Lower lobe of right lung (tissue), 2 donors: ENCODE measurements at regions not wholly inside any gene's neighbourhood (a gene's known extent, or its start where the extent isn't known, plus 50 kb on each side); places are given as distances from the start of the nearest gene placed in this dataset.

Source experiments
- ATAC-seq, 2 donors: fragments of 200-7000 bp; cut with Tn5 transposase; one replicate each; pipeline ENCODE4 v1.9.1; 2020 to 2022; ENCODE audit warnings: mild to moderate bottlenecking in 2 of 2, moderate library complexity in 2 of 2
- DNase-seq: peaks from one replicate; pipeline ENCODE4 v3.0.0-alpha.2; 2020
- H3K27ac ChIP-seq: fragments of 200-600 bp; one replicate; pipeline ENCODE4 v1.8.0; 2022
- H3K27me3 ChIP-seq: fragments of 200-600 bp; one replicate; pipeline ENCODE4 v1.8.0; 2022; ENCODE audit warnings: low read depth
- H3K36me3 ChIP-seq: fragments of 200-600 bp; one replicate; pipeline ENCODE4 v1.8.0; 2022; ENCODE audit warnings: mild to moderate bottlenecking
- H3K4me1 ChIP-seq: fragments of 200-600 bp; one replicate; pipeline ENCODE4 v1.8.0; 2022
- H3K4me3 ChIP-seq: fragments of 200-600 bp; one replicate; pipeline ENCODE4 v1.8.0; 2022; ENCODE audit warnings: mild to moderate bottlenecking
- H3K9me3 ChIP-seq: fragments of 200-600 bp; one replicate; pipeline ENCODE4 v1.8.0; 2022
- intact Hi-C: fragments of 100-400 bp; cut with DNase I; formaldehyde crosslinking; loops from one replicate; pipeline ENCODE4 v1.11.0; 2022
- TF ChIP-seq, protein P1 (sequence below): fragments of 200-600 bp; IDR thresholded peaks from one replicate; pipeline ENCODE4 v1.8.0; 2022; ENCODE audit warnings: antibody characterized with exemption, mild to moderate bottlenecking
- donor health status: DM: no; HTN: yes; CAD: no; lungs with severe emphysema.

DNA sequence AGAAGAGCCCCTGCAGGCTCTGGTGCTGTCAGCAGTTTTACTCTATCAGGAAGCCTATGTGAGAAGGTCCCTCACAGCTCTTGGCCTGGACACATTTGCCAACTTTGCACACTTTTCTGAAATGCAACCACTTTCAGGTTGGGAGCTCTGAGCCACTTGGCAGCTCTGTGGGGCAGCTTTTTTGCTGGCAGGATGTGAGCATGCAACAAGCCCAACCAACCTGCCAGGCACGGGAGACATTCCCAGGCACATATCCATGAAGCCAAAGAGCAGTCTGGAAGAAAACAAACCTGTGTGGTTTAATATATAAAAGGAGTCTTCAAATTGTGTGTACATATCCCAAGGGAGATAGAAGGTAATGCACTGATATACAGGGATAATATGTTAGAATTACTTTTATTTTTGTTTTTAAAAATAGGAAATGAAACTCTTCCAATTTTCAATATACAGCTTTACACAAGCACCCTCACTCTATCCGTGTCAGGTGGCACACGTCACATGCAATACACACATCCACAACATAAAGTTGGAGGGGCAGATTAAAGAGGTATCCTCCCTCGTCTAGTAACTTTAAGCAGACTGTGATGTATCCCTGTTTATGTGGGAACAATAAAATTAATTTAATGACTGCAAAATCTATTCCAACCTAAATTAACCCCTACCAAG lies 57.4 kb upstream of the COX10 start:
- no peaks in the 10 kb centered on the region for H3K9me3 ChIP-seq
- H3K36me3 ChIP-seq: no peaks in the 10 kb centered on the region
- no peak overlapping the region for H3K4me3 ChIP-seq
- no peak overlapping the region for H3K27ac ChIP-seq
- TF ChIP-seq, protein P1, sequence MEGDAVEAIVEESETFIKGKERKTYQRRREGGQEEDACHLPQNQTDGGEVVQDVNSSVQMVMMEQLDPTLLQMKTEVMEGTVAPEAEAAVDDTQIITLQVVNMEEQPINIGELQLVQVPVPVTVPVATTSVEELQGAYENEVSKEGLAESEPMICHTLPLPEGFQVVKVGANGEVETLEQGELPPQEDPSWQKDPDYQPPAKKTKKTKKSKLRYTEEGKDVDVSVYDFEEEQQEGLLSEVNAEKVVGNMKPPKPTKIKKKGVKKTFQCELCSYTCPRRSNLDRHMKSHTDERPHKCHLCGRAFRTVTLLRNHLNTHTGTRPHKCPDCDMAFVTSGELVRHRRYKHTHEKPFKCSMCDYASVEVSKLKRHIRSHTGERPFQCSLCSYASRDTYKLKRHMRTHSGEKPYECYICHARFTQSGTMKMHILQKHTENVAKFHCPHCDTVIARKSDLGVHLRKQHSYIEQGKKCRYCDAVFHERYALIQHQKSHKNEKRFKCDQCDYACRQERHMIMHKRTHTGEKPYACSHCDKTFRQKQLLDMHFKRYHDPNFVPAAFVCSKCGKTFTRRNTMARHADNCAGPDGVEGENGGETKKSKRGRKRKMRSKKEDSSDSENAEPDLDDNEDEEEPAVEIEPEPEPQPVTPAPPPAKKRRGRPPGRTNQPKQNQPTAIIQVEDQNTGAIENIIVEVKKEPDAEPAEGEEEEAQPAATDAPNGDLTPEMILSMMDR: no peak
- H3K4me1 ChIP-seq: no peaks in the 10 kb centered on the region
- H3K27me3 ChIP-seq: peaks cover 8% of the 10 kb centered on the region
- intact Hi-C loops: no loop called here
- no peak for ATAC-seq
- no peak for DNase-seq

DNA sequence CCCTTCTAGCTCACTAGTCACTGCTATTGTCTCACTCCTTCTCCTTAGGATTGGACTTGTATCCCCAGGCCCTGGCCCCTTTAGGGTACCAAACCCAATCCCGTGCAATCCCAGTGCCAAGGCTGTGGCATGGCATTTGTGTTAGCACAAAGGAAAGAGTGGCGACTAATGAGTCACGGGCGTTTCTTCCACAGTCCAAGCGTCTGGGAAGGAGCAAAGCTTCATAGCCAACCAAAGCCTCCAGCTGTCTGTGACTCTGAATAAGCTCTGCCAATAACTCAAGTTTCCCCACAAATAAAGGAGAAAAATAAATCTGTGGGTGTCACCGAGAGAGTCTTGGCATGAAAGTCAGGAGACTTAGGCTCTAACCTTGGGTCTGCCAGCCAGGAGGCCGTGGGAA lies 54.6 kb upstream of the COX10 start:
- Histone ChIP-seq H3K27ac (no peak overlapping the region), H3K27me3 (peaks cover 8% of the 10 kb centered on the region), H3K4me3 (no peak overlapping the region), H3K36me3 (no peaks in the 10 kb centered on the region), H3K4me1 (no peaks in the 10 kb centered on the region), H3K9me3 (no peaks in the 10 kb centered on the region)
- DNase-seq (no peak), ATAC-seq (no peak)
- TF ChIP-seq, protein P1: no peak
- intact Hi-C loops: no loop called here

- no peak for DNase-seq
- no peak for ATAC-seq
- no peak overlapping the region for H3K4me3 ChIP-seq
- no peak overlapping the region for H3K27ac ChIP-seq
- intact Hi-C loops: no loop called here
- H3K27me3 ChIP-seq: peaks cover 8% of the 10 kb centered on the region
- TF ChIP-seq, protein P1: no peak
- H3K9me3 ChIP-seq: no peaks in the 10 kb centered on the region
- no peaks in the 10 kb centered on the region for H3K4me1 ChIP-seq
- no peaks in the 10 kb centered on the region for H3K36me3 ChIP-seq
Observed at GRCh38 chr17:14015271-14015670, 54.0 kb upstream of the COX10 start.

- intact Hi-C loops: no loop called here
- ATAC-seq: no peak
- no peaks in the 10 kb centered on the region for H3K4me1 ChIP-seq
Observed at GRCh38 chr17:14016858-14017257, 52.4 kb upstream of the COX10 start.

GRCh38 chr17:14019186-14019956 lies 49.9 kb upstream of the COX10 start:
- intact Hi-C loops: no loop called here
- no peak overlapping the region for H3K27ac ChIP-seq
- TF ChIP-seq, protein P1: no peak
- no peaks in the 10 kb centered on the region for H3K4me1 ChIP-seq
- ATAC-seq: no peak
- no peaks in the 10 kb centered on the region for H3K9me3 ChIP-seq
- peaks cover 4% of the 10 kb centered on the region for H3K27me3 ChIP-seq
- no peak for DNase-seq
- no peaks in the 10 kb centered on the region for H3K36me3 ChIP-seq
- H3K4me3 ChIP-seq: no peak overlapping the region

More at GRCh38 chr17:14016858-14017257, 52.4 kb upstream of the COX10 start:
- no peaks in the 10 kb centered on the region for H3K9me3 ChIP-seq
- peaks cover 8% of the 10 kb centered on the region for H3K27me3 ChIP-seq
- TF ChIP-seq, protein P1: no peak
- DNase-seq: no peak
- H3K4me3 ChIP-seq: no peak overlapping the region
- H3K27ac ChIP-seq: no peak overlapping the region
- H3K36me3 ChIP-seq: no peaks in the 10 kb centered on the region
